Keratinocyte (primary cell): ENCODE measurements at regions not wholly inside any gene's neighbourhood (a gene's known extent, or its start where the extent isn't known, plus 50 kb on each side); places are given as distances from the start of the nearest gene placed in this dataset.

Source experiments
- CTCF ChIP-seq, 3 experiments: IDR thresholded peaks in 1 of 3; conservative IDR thresholded peaks in 1 of 3; optimal IDR thresholded peaks in 1 of 3; 2 replicates in 2 of 3; 3 replicates in 1 of 3; pipeline versions ENCODE3 to v1.5.1; 2011; ENCODE audit warnings: low read length in 3 of 3, mild to moderate bottlenecking in 3 of 3, moderate library complexity in 2 of 3, control low read depth in 1 of 3, inconsistent platforms in 1 of 3; ENCODE audit not compliant: insufficient read depth in 2 of 3; ENCODE audit errors: extremely low read depth in 1 of 3
- EZH2 ChIP-seq: IDR thresholded peaks from one replicate; pipeline ENCODE4 v1.6.1; 2012; ENCODE audit warnings: inconsistent platforms, mild to moderate bottlenecking, low read length, moderate library complexity

DNA sequence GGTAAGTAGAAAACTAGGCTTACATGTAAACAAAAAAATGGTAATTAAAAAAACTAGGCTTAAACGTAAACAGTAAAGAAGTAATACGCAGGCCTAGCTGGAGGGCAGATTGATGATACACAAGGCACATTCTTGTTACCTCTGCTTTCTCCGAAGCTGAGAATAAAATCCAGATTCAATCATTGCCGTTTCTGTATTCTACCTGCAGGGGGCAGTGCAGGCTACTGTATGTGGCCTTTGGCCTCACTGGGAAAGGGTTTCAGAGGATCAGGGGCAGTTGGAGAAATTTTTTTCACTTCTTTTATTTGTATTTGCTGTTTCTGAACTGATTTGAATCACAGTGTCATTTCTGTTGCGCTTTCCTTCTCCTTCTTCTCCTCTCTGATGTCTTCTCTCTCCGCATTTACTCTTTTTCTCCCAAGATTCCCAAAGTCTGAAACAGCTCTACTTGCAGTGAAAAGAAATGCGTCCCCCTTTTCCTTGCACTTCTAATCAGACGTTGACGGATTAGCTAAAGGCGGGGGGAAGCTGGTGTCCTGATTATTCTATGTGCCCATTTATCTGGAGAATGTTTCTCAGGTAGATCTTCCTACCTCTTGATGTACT is 67.1 kb upstream of the MCTP2 start:
- peak; percentile 69 to 82 (median 80) for TF ChIP-seq CTCF (optimal IDR thresholded peaks at IDR 0.05 in 1 of 3, IDR thresholded peaks at IDR 0.05 in 1 of 3, conservative IDR thresholded peaks at IDR 0.05 in 1 of 3; ENCODE audit: extremely low read depth in 1 of 3, insufficient read depth in 2 of 3, low read length in 3 of 3)
- TF ChIP-seq EZH2: no peak
